ENCODE measurements at regions not wholly inside any gene's neighbourhood (a gene's known extent, or its start where the extent isn't known, plus 50 kb on each side); places are given as distances from the start of the nearest gene placed in this dataset.

GRCh38 chr3:127352612-127353011, 64.8 kb upstream of the PRR20G start:
- DNase-seq (no peak), ATAC-seq (no peak)
- H3K9me3 ChIP-seq, result no peaks in the 10 kb centered on the region
- H3K4me1 ChIP-seq, result no peaks in the 10 kb centered on the region
- H3K27ac ChIP-seq, result no peak overlapping the region
- TF ChIP-seq CTCF (IDR thresholded peaks at IDR 0.05), result no peak
- no peaks in the 10 kb centered on the region for H3K27me3 ChIP-seq
- H3K36me3 ChIP-seq, result no peaks in the 10 kb centered on the region
- H3K4me3 ChIP-seq, result no peak overlapping the region
- intact Hi-C loops (cut with DNase I), result no loop called here

- DNase-seq, result no peak
- no peak for TF ChIP-seq CTCF (IDR thresholded peaks at IDR 0.05)
- intact Hi-C loops (cut with DNase I), result no loop called here
- Histone ChIP-seq H3K9me3 (no peaks in the 10 kb centered on the region), H3K4me1 (no peaks in the 10 kb centered on the region), H3K4me3 (no peak overlapping the region), H3K36me3 (no peaks in the 10 kb centered on the region), H3K27me3 (no peaks in the 10 kb centered on the region), H3K27ac (no peak overlapping the region)
- ATAC-seq, result peak; percentile 28
Measured at GRCh38 chr3:127351775-127352350, 64.0 kb upstream of the PRR20G start.

GRCh38 chr3:127351321-127351720, 63.5 kb upstream of the PRR20G start:
- intact Hi-C loops (cut with DNase I), result no loop called here
- no peaks in the 10 kb centered on the region for H3K27me3 ChIP-seq
- no peak for ATAC-seq
- no peak overlapping the region for H3K27ac ChIP-seq
- no peaks in the 10 kb centered on the region for H3K9me3 ChIP-seq
- no peak for DNase-seq
- no peak for TF ChIP-seq CTCF (IDR thresholded peaks at IDR 0.05)
- H3K4me1 ChIP-seq, result no peaks in the 10 kb centered on the region
- H3K4me3 ChIP-seq, result no peak overlapping the region
- H3K36me3 ChIP-seq, result no peaks in the 10 kb centered on the region

GRCh38 chr3:127350172-127351050, 62.6 kb upstream of the PRR20G start:
- DNase-seq, result no peak
- no peaks in the 10 kb centered on the region for H3K27me3 ChIP-seq
- H3K4me3 ChIP-seq, result no peak overlapping the region
- peak; percentile 12 for ATAC-seq
- no peaks in the 10 kb centered on the region for H3K9me3 ChIP-seq
- no peak for TF ChIP-seq CTCF (IDR thresholded peaks at IDR 0.05)
- H3K27ac ChIP-seq, result no peak overlapping the region
- intact Hi-C loops (cut with DNase I), result no loop called here
- no peaks in the 10 kb centered on the region for H3K4me1 ChIP-seq
- no peaks in the 10 kb centered on the region for H3K36me3 ChIP-seq

GRCh38 chr3:127349501-127350171, 61.8 kb upstream of the PRR20G start:
- Histone ChIP-seq H3K9me3 (no peaks in the 10 kb centered on the region), H3K4me3 (no peak overlapping the region), H3K4me1 (no peaks in the 10 kb centered on the region), H3K36me3 (no peaks in the 10 kb centered on the region), H3K27me3 (no peaks in the 10 kb centered on the region), H3K27ac (no peak overlapping the region)
- DNase-seq, result no peak
- peak; percentile 28 for ATAC-seq
- intact Hi-C loops (cut with DNase I), result no loop called here
- TF ChIP-seq CTCF (IDR thresholded peaks at IDR 0.05), result no peak

All from upper lobe of right lung (tissue), 1 donor.